ENCODE measurements at regions not wholly inside any gene's neighbourhood (a gene's known extent, or its start where the extent isn't known, plus 50 kb on each side); places are given as distances from the start of the nearest gene placed in this dataset.

GRCh38 chr5:163623524-163623923 lies 118.1 kb downstream of the MAT2B start:
- no peak for DNase-seq

GRCh38 chr5:163623986-163624385 lies 118.6 kb downstream of the MAT2B start:
- no peak for DNase-seq

GRCh38 chr5:163624431-163624830 lies 119.0 kb downstream of the MAT2B start:
- DNase-seq, result no peak

- DNase-seq, result no peak
Measured at GRCh38 chr5:163626904-163627434, 121.5 kb downstream of the MAT2B start.

GRCh38 chr5:163631856-163632255 lies 126.4 kb downstream of the MAT2B start:
- DNase-seq, result no peak

- no peak for DNase-seq
Measured at GRCh38 chr5:163633926-163634460, 128.6 kb downstream of the MAT2B start.

- DNase-seq, result no peak
Measured at GRCh38 chr5:163635631-163636030, 130.2 kb downstream of the MAT2B start.

- DNase-seq, result no peak
Measured at GRCh38 chr5:163642904-163643303, 137.5 kb downstream of the MAT2B start.

- DNase-seq, result no peak
Measured at GRCh38 chr5:163645421-163646416, 140.3 kb downstream of the MAT2B start.

- DNase-seq, result peak; percentile 10 to 54
Measured at GRCh38 chr5:163649514-163649913, 144.1 kb downstream of the MAT2B start.

- DNase-seq, result no peak
Measured at GRCh38 chr5:163653526-163653925, 148.1 kb downstream of the MAT2B start.

- peak; percentile 60 to 82 for DNase-seq
Measured at GRCh38 chr5:163658702-163659567, 153.5 kb downstream of the MAT2B start.

GRCh38 chr5:163659568-163659902 lies 154.1 kb downstream of the MAT2B start:
- DNase-seq, result no peak

- DNase-seq, result no peak
Measured at GRCh38 chr5:163660486-163660885, 155.1 kb downstream of the MAT2B start.

- no peak for DNase-seq
Measured at GRCh38 chr5:163661360-163661759, 155.9 kb downstream of the MAT2B start.

- no peak for DNase-seq
Measured at GRCh38 chr5:163670036-163670435, 164.6 kb downstream of the MAT2B start.

GRCh38 chr5:163677092-163677491 lies 171.7 kb downstream of the MAT2B start:
- no peak for DNase-seq

GRCh38 chr5:163682234-163682633 lies 176.8 kb downstream of the MAT2B start:
- no peak for DNase-seq

- no peak for DNase-seq
Measured at GRCh38 chr5:163687414-163687813, 182.0 kb downstream of the MAT2B start.

GRCh38 chr5:163692091-163692490 lies 186.7 kb downstream of the MAT2B start:
- DNase-seq, result no peak

- DNase-seq, result peak; percentile 47 to 79
Measured at GRCh38 chr5:163695830-163696578, 190.6 kb downstream of the MAT2B start.

- DNase-seq, result peak in 1 of 2 experiments; percentile 94
Measured at GRCh38 chr5:163696579-163696887, 191.1 kb downstream of the MAT2B start.

Measured in NCI-H2081 (cell line).